GM21529 (cell line): ENCODE measurements at regions not wholly inside any gene's neighbourhood (a gene's known extent, or its start where the extent isn't known, plus 50 kb on each side); places are given as distances from the start of the nearest gene placed in this dataset.
"Not testable (repeated sequence)": the region's sequence is repeated elsewhere in the genome, so short reads cannot be mapped to it uniquely, and the experiment has no call there.

Source experiments
- ATAC-seq: cut with Tn5 transposase; IDR thresholded peaks from one replicate; pipeline ENCODE4 v1.9.1; 2021; ENCODE audit not compliant: unreplicated experiment

- ATAC-seq = not testable (repeated sequence)
Measured at GRCh38 chr7:136264304-136264703, 287.1 kb upstream of the MTPN start.

- not testable (repeated sequence) for ATAC-seq
Measured at GRCh38 chr7:136263112-136263860, 286.1 kb upstream of the MTPN start.

DNA sequence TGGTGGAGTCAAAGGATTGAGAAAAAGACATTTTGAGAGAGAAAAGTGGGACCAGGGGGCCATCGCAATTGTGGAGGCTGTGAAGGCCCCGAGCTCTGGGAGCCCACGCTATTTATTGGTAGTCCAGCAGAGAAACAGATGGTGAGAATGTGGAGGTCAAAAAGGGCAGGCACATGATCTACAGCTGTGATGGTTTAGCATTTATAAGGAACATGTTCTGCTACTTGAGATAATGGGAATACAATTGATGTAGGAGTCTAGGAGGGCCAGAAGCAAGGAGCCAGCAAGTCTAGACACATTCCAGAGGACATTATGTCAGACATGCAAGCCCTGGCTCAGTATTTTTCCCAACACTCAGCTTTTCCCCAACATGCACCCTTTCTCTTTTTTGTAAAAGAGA, 283.4 kb upstream of the MTPN start:
- ATAC-seq = not testable (repeated sequence)

GRCh38 chr7:136259074-136259473, 281.9 kb upstream of the MTPN start:
- ATAC-seq = no peak

GRCh38 chr7:136256491-136256890, 279.3 kb upstream of the MTPN start:
- ATAC-seq = no peak

DNA sequence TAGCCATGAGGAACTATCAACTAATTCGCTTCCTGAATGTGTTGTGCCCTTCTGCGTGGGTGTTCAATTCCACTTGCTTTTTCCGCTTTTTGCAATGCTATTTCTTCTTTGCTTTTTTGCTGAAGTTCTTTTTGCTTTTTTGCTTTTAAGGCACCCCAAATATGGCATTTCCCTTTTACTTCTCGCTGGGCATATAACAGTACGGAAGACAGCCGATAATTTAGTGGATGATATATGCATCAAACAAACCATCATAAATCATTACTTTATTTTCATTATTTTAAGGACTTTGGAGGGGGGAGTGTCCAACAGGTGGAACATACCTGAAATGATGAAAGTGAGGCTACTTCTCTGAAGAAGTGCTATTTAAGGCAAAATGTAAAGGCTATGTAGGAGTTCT, 277.0 kb upstream of the MTPN start:
- ATAC-seq = no peak

DNA sequence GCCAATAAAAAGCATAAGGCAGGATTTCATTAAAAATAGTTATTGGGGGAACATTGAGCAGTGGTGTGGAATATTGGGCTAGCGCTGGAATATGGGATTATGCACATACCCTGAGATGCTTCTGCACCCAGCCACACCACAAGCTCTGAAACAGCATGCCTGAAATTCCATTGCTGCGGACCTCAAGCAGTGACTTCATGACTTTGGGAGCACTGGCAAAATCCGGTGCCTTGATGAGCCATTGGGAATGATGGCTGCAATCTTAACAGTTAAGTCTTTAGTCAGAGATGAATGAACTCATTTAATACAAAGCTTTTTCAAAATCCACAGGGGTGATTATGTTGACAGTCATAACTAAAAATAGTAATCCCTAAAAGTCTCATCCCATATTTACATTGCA, 274.7 kb upstream of the MTPN start:
- no peak for ATAC-seq

GRCh38 chr7:136247211-136247610, 270.1 kb upstream of the MTPN start:
- ATAC-seq = no peak

DNA sequence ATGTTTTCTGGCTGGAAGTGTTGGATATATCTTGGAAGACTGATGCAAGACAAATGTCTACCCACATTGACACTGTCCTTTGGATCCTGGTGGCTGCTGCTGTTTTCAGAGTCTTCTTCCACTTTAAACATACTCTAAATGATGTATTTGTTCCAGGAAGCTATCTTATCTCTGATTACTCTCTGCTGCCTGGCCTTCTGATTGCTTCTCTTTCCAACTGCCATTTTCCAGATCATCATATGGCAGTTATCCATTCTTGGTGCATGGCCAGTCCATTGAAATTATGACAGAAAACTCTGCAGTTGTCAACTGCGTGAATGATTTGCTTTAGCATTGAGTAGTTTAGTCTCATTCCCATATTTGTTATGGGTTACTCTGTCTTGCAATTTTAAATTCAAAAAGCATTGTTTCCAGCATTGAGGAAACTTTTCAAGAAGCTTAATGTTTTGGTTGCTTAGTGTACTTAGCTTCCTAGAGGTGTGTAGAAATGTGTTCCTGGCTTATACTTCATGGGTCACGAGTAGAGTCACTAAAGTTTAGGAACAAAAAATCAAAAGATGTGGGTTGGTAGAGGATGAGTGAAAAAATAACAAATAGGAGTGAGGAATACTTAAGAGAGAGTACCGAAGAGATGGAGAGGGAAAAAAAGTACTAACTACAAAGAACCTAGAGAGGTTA, 268.3 kb upstream of the MTPN start:
- ATAC-seq = no peak

GRCh38 chr7:136234040-136234439, 256.9 kb upstream of the MTPN start:
- ATAC-seq = no peak

DNA sequence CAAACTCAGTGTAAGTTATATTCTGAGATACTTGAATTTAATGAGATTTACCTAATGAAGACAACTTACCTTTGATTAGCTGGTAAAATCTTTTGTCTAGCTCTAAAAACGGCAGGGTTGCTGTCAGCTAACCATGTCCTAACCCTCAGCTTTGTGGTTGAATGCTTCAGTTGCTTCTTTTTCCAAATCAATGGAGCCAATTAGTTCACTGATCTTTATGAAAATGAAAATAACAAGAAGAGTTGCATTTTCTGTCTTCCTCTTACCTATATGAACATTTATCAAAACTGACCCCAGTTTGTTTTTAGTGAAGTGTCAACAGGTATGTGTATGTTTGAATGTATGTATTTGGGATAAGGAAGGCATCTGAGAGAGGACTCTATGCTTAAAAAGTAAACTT, 253.1 kb upstream of the MTPN start:
- ATAC-seq = no peak

DNA sequence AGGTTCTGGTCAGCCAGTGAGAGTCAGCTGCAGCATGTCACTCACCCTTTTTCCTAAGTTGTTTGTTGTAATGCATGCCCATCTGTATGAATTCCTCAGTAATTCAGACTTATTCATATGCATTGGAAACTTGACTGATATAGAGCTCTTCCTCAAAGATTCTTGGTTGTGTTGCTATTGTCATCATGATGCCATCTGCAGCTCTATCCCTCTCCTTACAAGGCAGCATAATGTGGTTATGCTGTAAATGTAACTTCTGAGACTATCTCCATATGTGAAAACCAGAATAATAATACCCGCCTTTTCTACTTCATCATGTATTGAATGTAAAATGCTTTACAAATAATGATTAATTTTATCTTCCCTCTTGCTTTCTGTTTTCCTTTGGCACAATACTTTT, 252.6 kb upstream of the MTPN start:
- no peak for ATAC-seq

DNA sequence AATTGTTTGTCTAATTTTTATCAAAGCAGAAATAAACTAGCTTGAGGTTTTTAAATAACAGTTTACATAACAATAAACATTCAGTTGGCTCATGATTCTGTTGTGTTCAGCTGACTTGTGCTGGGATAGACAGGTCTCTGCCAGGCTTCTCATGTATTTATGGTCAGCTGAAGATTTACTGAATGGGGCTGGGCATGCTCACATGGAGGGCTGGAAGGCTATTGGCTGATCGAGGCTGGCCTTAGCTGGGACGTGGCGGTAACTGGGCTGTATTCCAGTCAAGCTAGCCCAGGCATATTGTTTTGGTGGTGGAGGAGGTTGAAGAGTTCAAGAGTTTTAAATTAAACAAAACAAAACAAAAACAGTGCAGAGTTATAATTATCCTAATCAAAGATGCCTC, 251.0 kb upstream of the MTPN start:
- no peak for ATAC-seq

DNA sequence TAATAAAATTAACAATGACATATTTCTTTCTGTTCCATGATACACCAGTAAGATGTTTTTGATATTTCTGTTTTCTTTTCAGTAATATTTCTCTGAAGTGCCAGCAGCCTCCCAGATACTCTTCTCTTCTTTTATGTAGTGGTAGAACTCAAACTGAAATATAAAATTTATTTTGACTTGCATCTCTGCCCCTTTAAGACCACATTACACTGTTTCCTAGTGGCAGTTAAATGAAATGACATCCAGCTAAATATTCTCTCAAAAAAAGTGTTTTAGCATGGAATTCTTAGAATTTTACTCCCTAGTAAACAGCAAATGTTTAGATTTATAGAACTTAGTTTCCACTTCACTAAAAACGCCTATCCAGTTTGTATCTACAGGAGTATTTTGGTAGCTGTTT, 237.2 kb upstream of the MTPN start:
- ATAC-seq = no peak

GRCh38 chr7:136213012-136213411, 235.9 kb upstream of the MTPN start:
- ATAC-seq = no peak

- ATAC-seq = no peak
Measured at GRCh38 chr7:136210664-136211063, 233.5 kb upstream of the MTPN start.

- no peak for ATAC-seq
Measured at GRCh38 chr7:136210079-136210478, 232.9 kb upstream of the MTPN start.

- no peak for ATAC-seq
Measured at GRCh38 chr7:136205956-136206355, 228.8 kb upstream of the MTPN start.

DNA sequence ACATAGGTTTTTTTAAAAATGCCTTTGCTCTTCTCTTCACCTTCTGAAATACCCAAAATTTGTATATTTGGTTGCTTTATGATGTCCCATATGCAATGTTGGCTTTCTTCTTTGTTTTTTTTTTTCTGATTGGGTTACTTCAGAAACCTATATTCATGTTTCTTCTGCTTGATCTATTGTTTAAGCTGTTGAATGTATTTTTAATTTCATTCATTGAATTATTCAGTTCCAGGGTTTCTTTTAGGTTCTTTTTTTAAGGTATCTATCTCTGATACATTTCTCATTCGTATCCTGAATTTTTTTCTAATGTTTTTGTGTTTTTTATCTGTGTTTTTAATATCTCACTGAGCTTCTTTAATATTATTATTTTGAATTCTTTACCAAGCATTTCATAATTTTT, 221.0 kb upstream of the MTPN start:
- ATAC-seq = no peak

- no peak for ATAC-seq
Measured at GRCh38 chr7:136194878-136195277, 217.7 kb upstream of the MTPN start.

DNA sequence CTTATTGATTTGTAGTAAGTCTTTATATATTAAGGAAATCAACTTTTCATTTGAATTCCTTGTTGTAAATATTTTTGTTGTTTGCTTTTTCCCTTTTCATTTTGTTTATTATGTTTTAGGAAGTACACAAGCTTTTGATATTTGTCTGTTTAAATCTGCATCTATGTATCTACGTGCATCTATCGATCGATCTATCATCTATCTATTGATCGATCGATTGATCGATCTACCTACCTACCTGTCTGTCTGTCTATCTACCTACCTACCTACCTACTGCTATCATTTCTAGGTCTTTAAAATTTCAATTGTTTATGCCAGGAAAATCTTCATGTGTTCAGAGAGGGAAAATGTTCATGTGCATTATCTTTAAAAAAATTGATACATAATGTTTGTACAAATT, 216.8 kb upstream of the MTPN start:
- ATAC-seq = no peak

- no peak for ATAC-seq
Measured at GRCh38 chr7:136189506-136189998, 212.4 kb upstream of the MTPN start.

GRCh38 chr7:136186281-136186680, 209.1 kb upstream of the MTPN start:
- ATAC-seq = no peak
